ENCODE measurements at regions not wholly inside any gene's neighbourhood (a gene's known extent, or its start where the extent isn't known, plus 50 kb on each side); places are given as distances from the start of the nearest gene placed in this dataset.

- TF ChIP-seq CTCF (optimal IDR thresholded peaks at IDR 0.05 in 1 of 3, IDR thresholded peaks at IDR 0.05 in 1 of 3, conservative IDR thresholded peaks at IDR 0.05 in 1 of 3; ENCODE audit: extremely low read depth in 1 of 3, insufficient read depth in 2 of 3, low read length in 3 of 3) (no peak), EZH2 (IDR thresholded peaks at IDR 0.05; ENCODE audit: low read length) (no peak)
Observed at GRCh38 chr2:10501980-10502802, 54.1 kb upstream of the ODC1 start.

Measured in keratinocyte (primary cell).